HL-60/S4 (cell line): ENCODE measurements at regions not wholly inside any gene's neighbourhood (a gene's known extent, or its start where the extent isn't known, plus 50 kb on each side); places are given as distances from the start of the nearest gene placed in this dataset.
"Not testable (repeated sequence)": the region's sequence is repeated elsewhere in the genome, so short reads cannot be mapped to it uniquely, and the experiment has no call there.

Experiments
- in situ Hi-C: fragments of 300-500 bp; cut with MboI; formaldehyde crosslinking; loops from 2 replicates; pipeline ENCODE4 v1.14.3; 2022; ENCODE audit warnings: low sequenced_read_pairs

DNA sequence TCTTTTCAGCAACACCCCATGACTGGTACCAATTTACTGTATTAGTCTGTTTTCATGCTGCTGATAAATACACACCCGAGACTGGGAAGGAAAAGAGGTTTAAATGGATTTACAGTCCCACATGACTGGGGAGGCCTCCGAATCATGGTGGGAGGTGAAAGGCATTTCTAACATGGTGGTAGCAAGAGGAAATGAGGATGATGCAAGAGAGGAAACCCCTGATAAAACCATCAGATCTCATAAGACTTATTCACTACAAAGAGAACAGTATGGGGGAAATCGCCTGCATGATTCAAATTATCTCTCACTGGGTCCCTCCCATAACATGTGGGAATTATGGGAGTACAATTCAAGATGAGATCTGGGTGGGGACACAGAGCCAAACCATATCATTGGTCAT is 393.6 kb downstream of the PTPRC start:
- in situ Hi-C loops: not testable (repeated sequence)

DNA sequence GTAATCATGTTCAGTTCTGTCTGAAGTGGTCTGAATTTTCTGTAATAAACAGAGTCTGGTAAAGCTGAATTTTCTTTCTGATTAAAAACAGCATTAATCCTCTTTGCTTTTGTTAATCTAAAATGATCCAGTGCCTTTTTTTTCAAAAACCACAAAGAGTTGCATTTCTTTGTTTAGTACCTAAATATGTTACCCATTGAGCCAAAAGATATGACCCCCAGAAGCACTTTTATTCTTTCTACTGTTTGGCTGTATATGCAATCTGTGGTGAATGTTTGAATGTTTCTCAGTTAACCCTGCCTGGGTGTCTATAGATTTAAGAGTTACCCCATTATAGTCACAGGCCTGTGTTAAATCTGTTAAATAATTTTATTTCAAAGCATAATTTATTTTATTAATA is 394.8 kb downstream of the PTPRC start:
- in situ Hi-C loops: no loop called here

DNA sequence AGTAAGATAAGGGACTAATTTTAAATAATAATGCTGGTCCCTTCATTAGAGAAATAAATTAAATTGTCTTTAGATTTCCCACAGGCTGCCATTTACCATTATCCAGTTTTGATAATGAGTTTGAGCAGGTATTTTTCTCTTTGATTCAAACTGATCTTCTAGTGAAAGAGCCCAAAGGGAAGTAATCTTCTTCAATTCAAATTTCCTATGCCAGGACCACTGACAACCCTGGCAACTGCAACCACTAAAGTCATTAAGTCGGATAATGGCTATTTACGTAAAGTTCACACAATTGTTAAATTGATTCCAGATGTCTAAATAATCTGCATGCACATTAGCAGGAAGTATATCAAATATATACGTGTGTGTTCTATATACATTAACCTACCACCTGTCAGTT is 399.3 kb downstream of the PTPRC start:
- in situ Hi-C loops: no loop called here

DNA sequence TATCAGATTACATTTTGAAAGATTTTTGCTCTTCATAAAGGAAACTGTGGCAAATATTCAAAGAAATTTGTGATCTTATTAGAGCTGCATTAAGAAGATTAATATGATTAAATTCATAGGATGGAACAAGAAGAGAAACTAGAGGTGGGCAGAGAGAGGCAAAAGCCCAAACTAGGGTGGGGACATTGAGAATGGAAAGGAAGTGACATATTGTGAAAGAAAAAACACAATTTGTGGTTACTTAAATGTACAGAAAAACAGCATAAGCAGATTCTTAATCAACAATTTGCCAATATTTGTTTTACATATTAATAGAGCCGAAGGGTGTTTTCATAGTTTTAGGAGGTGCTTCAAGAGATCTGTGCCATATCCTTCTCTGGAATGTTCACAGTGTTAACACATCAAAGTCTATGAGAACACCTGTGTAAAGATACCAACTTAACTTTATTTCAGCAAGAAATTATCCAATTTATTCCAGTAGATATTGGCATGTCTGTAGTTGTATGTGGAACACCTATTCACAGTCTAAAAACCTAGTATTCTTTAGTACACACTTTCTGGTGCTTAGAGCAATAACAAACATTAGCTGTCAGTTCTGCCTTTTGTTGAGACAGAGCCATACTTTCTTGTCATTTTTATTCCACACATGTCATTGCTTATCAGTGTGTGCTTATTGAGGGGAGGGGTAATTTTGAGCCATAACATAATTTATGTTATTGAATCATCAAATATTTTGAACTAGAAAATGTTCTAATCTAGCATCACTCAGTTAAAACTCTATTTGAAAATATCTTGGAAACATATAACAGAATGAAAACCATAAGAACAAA is 401.5 kb downstream of the PTPRC start:
- in situ Hi-C loops: no loop called here

DNA sequence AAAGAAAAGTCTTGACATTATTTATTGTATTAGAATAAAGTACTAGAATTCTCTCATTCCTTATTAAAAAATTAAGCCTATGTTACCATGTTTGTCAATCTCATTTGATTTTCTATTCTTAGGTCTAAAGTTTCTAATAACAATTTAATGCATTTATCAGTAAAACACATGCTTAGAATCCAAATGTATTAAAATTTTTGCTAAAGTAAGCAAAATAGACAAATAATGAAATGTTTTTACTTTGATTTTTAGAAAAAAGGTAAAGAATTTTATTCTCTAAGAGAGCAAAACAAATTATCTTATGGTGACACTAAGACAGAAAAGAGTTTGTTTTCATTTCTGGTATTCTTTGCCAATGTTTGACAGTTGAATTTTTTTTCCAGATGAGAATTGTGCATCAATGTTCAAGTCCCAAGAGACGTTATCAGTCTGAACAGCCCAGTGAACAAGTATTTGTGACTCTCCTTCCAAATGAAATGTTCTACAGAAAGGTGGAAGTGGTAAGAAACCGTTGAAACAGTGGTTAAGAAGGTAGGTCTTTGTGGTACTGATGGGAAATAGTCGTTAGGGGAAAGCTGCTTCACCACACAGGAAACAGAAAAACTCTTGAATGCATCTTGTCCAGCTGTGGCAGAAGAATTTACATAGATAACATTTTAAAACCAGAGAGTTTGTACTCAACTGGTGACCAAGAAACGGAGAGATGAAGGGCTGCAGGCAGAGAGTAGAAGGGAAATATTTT is 402.5 kb downstream of the PTPRC start:
- in situ Hi-C loops: no loop called here

DNA sequence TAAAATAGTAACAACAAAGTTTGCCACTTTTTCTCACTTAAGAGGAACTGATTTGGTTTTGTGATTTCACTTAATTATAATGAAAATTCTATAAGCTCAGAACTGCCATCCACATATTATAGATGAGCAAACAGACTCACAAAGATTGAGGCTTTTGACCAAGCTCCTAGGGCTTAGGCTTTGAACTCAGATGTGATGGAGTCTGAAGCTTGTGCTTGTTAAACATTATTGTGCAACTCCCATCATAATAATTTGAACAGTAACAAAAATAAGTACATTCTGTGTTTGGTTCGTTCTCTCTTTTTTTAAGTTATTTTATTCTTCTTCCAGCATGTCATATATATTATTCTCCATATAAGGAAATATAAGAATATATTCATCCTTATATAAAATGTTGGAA is 403.4 kb downstream of the PTPRC start:
- in situ Hi-C loops: no loop called here

DNA sequence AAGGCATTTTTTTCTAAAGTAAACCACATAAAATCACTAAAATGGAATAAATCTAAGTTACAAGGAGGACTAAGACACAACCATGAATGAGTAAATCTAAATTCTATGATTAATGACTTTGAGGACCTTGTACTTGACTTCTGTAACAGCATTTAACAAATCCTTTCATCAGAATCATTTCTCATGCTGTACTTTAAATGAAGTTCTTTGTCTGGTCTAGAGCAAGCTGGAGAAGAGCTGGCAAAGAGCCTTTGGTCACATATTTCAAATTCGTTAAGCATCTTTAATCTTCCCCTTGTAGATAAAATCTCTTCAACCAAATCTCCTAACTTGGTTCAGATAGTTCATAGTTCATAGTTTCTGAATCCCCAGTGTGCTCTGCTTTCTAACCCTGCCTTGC is 405.4 kb downstream of the PTPRC start:
- in situ Hi-C loops: no loop called here

DNA sequence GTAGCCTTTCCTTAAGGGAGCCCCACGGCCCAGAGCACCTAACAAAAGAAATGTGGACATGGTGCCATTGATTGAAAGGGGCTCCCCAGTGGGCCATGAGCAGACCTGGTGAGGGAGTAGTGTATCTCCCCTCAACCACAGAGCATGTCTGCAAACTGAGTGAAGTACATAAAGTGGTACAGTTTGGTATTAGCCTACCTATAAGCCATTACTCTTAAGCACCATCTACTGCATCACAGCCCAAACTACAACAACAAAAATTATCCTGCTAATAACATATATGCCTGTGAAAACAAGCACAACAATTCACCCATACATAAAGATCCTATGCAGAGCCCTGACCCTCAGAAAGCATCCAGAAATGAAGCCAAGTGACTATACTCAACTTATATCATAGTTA is 407.8 kb downstream of the PTPRC start:
- in situ Hi-C loops: no loop called here

DNA sequence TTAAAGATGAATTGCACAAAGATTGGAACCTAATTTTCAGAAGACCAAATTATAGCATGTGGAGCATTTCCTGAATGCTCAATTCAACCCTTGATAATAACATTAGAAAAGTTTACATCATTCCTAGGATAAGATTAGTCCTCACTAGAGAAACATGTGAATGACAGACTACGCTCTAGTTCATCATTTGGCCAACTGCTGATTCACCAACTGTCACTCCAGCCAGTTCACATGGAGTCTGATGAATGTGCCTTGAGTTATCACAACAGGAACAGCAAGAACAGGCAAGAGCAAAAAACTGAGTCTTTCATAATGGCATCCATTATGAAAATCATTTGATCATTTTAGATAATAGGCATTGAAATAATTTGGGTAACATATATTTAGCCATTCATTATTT is 415.9 kb downstream of the PTPRC start:
- in situ Hi-C loops: no loop called here

DNA sequence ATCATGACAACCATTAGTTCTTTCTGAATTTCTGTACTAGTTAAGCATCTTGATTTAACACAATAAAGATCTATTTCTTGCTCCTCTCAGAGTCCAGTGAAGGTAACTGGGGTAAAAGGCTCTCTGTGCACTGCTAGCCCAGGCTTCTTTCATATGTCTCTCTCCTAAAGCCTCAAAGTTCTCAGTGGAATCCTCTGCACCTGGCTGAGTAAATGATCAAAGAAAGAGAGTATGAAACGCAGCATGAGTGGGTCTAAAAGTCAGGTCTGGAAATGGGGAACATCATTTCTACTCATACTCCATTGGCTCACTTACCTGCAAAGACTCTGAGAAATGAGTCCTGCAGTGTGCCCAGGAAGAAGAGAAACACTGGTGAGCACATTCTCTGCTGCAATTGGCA is 418.5 kb downstream of the PTPRC start:
- in situ Hi-C loops: no loop called here

DNA sequence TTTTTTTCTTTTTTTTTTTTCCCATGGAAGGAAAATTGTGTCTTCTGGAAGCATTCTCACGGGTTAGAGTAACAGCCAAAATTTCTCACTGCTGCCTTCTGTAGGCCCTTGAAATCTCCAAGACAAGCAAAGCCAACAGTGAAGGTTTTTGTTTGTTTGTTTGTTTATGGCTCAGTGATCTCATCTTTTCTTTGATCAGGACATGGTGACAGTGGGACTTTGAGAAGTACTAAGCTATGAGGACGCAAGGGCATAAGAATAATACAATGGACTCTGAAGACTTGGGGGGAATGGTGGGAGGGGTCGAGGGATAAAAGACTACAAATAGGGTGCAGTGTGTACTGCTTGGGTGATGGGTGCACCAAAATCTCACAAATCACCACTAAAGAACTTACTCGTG is 419.4 kb downstream of the PTPRC start:
- in situ Hi-C loops: no loop called here

DNA sequence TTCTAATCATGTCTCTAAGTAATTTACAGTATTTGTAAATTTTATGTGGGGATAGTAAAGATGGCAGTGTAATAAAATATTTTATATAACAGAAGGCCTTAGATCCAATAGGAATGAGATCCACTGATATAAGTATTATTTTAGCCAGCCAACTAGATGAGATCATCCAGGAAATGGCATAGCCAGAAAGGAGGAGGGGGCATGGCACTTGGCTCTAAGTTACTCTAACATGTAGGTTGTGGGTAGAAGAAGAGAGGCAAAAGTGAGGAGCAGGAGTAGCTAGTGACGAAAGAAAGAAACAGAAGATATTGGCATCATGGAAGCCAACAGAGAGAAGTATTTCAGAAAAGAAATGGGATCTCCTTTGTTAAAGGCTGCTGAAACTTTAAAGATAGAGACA is 426.1 kb downstream of the PTPRC start:
- in situ Hi-C loops: no loop called here

DNA sequence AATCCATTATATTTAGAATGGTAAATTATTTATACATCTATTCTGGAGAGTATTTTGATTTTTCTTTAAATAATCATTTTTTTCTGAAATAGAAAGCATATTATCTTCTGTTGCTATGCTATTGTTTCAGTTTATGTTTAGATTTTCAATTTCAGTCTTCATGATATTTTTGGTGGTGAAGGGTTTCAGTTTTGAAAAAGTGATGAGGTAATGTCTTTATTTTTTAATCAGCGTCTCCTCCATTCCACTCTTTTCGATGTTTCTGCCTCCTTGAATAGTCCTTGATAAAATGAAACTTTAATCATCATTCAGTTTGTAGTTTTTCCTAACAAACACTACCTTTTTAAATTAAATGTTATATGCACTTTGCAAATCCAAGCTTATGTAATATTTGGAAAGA is 428.6 kb downstream of the PTPRC start:
- in situ Hi-C loops: no loop called here

DNA sequence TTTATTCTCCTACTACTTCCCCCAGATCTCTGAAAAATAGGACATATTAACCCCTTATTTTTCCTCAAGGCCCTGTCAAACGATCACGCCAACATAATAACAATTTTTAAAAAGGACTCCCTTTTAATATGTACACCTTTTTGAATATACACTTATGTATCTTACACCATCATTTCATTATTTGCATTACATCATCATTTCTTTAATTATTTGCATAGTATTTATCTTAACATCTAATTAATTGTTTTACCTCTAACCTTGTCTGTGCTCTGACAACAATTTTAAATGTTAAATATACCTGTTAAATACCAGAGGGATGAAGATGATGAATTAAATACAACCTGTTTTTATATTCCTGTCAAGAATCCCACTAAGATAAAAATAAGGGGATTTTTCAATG is 432.2 kb downstream of the PTPRC start:
- in situ Hi-C loops: no loop called here

DNA sequence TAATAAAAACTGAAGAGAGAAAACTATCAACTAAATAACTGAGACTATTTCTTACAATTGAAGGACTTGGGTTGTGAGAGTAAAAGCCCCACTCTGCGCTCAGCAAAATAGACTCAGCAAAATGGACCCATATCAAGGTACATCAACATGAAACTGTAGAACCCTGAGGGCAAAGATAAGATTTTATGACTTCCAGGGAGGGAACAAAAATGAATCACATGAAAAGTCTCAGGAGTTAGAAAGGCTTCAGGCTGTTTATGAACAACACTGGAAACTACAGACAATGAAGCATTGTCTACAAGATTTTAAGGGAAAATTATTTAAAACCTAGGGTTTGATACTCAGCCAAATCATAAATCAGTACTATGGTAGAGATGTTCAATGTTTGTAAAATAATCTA is 434.3 kb downstream of the PTPRC start:
- in situ Hi-C loops: no loop called here

DNA sequence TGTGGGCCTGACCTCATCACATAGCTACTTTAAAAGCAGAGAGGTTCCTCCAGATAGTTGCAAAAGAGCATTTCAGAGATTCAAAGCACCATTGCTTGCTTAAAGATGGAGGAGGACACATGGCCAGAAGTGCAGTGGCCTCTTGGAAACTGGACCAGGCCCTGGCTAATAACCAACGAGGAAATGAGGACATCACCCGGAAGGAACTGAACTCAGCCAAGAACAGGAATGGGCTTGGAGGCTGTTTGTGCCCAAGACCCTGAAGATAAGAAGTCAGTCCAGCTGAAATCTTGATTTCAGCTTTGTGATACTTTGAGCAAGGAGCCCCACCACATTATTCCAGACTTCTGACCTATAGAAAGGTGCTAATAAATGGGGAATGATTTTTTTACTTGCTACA is 437.0 kb downstream of the PTPRC start:
- in situ Hi-C loops: no loop called here

DNA sequence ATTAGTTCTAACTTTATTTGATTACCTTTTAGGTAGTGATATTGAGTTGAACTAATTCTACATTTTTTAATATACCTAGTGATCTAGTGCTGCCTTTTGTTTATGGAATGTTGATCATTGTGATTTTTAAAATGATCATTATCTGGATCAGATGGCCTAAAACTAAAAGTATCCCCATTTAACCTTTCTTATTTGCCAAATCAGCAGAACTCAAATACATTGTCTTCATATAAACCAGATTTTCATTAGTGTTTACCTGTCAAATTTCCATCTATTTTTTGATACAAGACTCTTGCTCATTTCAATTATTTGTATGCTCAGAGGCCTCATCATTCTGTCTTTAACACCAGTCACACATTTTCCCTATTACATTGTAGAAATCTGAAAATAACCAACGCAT is 441.2 kb downstream of the PTPRC start:
- in situ Hi-C loops: no loop called here

DNA sequence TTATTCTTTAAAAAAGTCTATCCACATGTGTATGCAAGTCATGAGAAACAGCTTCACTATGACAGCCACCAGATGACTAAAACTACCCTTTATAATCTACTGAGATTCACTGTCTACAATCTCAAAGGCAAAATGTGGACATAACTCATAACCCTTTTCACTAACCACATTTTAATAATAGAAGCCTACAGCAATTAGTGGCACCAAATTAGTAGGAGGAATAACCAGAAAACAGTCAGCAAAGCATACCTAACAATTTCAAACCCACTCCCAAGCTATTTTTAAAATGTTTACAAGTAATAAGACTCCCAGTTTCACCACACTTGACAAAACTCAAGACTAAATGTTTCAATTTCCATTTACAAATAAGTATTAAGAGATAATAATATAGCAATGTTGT is 442.9 kb downstream of the PTPRC start:
- in situ Hi-C loops: no loop called here

DNA sequence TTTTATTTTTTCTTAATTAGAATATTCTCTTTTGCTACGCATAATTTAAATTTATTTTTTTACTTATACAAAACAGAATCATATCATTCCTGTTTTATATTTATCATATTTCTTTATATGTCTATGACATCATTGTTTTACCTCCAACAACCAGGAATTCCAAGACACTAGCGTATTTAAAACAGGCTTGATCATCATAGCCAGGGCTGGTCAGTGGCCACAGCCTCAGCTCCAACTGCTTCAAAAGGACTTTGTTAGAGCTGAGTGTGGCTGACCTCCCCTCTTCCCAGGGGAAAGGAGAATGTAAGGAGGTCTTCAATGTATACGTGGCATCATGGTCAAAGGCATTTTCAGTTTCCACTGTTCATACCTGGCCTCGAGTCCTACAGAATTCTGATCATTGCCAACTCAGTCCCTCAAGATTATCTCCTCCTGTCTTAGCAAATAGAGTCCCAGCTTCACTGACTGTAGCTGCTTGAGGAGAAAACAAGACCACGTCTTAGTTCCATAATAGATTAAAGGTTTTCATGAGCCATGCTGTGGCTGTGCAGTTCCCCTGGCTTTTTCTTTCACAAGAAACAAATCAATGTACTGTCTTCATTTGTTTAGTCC is 444.0 kb downstream of the PTPRC start:
- in situ Hi-C loops: no loop called here

DNA sequence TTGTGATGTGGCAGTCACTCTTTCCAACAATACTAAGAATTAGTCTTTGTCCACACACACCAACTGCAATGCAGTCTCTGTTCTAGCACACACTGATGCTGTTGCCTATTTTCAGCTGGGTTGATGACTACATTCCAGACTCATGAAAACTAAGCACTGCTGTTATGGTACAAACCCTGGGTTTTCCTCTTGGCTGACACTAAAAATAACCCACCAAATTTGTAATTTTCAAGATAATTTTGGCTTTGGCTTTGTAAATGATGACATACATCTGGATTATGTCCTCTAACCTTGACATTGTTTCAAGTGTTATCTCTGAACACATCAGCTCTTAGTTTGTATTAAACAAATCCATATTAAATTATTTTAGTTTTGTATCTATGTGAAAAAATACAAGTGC is 444.8 kb downstream of the PTPRC start:
- in situ Hi-C loops: no loop called here

DNA sequence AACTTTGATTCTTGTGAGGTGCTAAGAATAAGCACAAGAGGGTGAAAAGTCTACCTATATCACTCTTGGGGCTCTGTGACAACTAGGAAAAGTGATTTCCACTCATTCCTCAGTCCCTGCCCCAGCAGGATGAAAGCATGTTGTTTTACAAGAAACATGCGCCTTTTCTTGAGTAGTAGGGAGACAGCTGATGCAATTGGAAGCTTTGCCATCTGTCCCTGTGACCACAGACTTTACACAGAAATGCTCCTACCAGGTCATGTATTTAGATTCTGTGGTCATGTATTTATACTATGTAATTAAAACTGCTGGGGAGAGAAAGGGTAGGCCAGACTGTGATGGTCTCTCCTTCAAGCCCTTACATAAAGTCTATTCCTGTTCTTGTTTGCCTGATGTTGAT is 445.5 kb downstream of the PTPRC start:
- in situ Hi-C loops: no loop called here

DNA sequence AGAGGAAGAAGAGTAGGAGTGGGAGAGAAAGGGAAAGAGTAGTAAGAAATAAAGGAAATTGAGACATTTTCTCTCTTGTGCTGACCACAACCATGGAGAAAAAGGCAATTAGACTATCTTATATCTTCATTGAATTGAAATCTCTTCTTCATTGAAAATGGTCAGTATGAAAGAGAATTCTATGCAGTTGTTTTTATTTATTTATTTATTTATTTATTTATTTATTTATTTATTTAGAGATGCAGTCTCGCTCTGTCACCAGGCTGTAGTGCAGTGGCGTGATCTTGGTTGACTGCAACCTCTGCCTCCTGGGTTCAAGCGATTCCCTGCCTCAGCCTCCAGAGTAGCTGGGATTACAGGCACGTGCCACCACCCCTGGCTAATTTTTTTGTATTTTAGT is 447.1 kb downstream of the PTPRC start:
- in situ Hi-C loops: no loop called here
